GM23338 (cell line): ENCODE measurements at regions not wholly inside any gene's neighbourhood (a gene's known extent, or its start where the extent isn't known, plus 50 kb on each side); places are given as distances from the start of the nearest gene placed in this dataset.

Experiments
- ATAC-seq: fragments of 200-7000 bp; cut with Tn5 transposase; 3 replicates; pipeline ENCODE4 v1.9.1; 2020
- DNase-seq: peaks from one replicate; pipeline ENCODE4 v3.0.0-alpha.2; 2015; ENCODE audit warnings: low spot score
- H2AFZ ChIP-seq: fragments of 200-600 bp; sonication (generic); 2 replicates; pipeline ENCODE4 v1.8.0; 2016; ENCODE audit warnings: antibody characterized with exemption, mild to moderate bottlenecking, moderate library complexity
- H3F3A ChIP-seq: fragments of 200-600 bp; sonication (generic); replicated peaks from 2 replicates; pipeline ENCODE4 v1.8.0; 2017; ENCODE audit warnings: antibody characterized with exemption, mixed run types, low read depth
- H3K27ac ChIP-seq: fragments of 200-600 bp; sonication (generic); 2 replicates; pipeline ENCODE4 v1.6.1; 2016; ENCODE audit warnings: low read depth
- H3K27me3 ChIP-seq: fragments of 200-600 bp; sonication (generic); 2 replicates; pipeline ENCODE4 v1.8.0; 2016; ENCODE audit warnings: mild to moderate bottlenecking, mixed run types, moderate library complexity; ENCODE audit not compliant: insufficient read depth
- H3K36me3 ChIP-seq: fragments of 200-600 bp; sonication (generic); 2 replicates; pipeline ENCODE4 v1.8.0; 2016; ENCODE audit warnings: mild to moderate bottlenecking; ENCODE audit not compliant: insufficient read depth
- H3K4me1 ChIP-seq: fragments of 200-600 bp; sonication (generic); 2 replicates; pipeline ENCODE4 v1.8.0; 2016; ENCODE audit warnings: mild to moderate bottlenecking, moderate library complexity; ENCODE audit not compliant: insufficient read depth
- H3K4me2 ChIP-seq: fragments of 200-600 bp; sonication (generic); 2 replicates; pipeline ENCODE4 v1.7.1; 2017; ENCODE audit warnings: mixed run types
- H3K4me3 ChIP-seq: fragments of 200-600 bp; sonication (generic); 2 replicates; pipeline ENCODE4 v1.6.1; 2016; ENCODE audit warnings: mixed run types
- H3K79me2 ChIP-seq: fragments of 200-600 bp; sonication (generic); replicated peaks from 2 replicates; pipeline ENCODE4 v1.8.0; 2017; ENCODE audit warnings: mild to moderate bottlenecking; ENCODE audit not compliant: insufficient read depth
- H3K9me2 ChIP-seq: fragments of 200-600 bp; sonication (generic); 2 replicates; pipeline ENCODE4 v1.8.0; 2017; ENCODE audit not compliant: insufficient read depth
- H4K20me1 ChIP-seq: fragments of 200-600 bp; sonication (generic); replicated peaks from 2 replicates; pipeline ENCODE4 v1.8.0; 2017; ENCODE audit warnings: mild to moderate bottlenecking; ENCODE audit not compliant: insufficient read depth
- H3K27ac Mint-ChIP-seq: 2 replicates; pipeline ENCODE4 v1.8.0; 2020; ENCODE audit warnings: inconsistent platforms, mild to moderate bottlenecking, moderate library complexity, mixed read lengths
- H3K27me3 Mint-ChIP-seq: 3 replicates; pipeline ENCODE4 v1.8.0; 2022; ENCODE audit warnings: low read depth, mild to moderate bottlenecking, moderate library complexity, mixed read lengths, inconsistent platforms; ENCODE audit not compliant: insufficient read depth, poor library complexity
- H3K36me3 Mint-ChIP-seq: 3 replicates; pipeline ENCODE4 v1.8.0; 2021; ENCODE audit warnings: low read depth, mild to moderate bottlenecking, inconsistent platforms, moderate library complexity, mixed read lengths
- H3K4me1 Mint-ChIP-seq: 3 replicates; pipeline ENCODE4 v1.8.0; 2020; ENCODE audit warnings: mild to moderate bottlenecking, inconsistent platforms, mixed read lengths
- H3K4me3 Mint-ChIP-seq: 3 replicates; pipeline ENCODE4 v1.8.0; 2021; ENCODE audit warnings: moderate library complexity, mild to moderate bottlenecking, inconsistent platforms, mixed read lengths
- H3K9me3 Mint-ChIP-seq: 3 replicates; pipeline ENCODE4 v1.8.0; 2020; ENCODE audit warnings: moderate library complexity, mild to moderate bottlenecking, inconsistent platforms, mixed read lengths
- CREB1 ChIP-seq: fragments of 250-450 bp; sonication (Bioruptor Pico); IDR thresholded peaks from 2 replicates; pipeline ENCODE4 v1.5.0; 2020; ENCODE audit warnings: low read depth, mild to moderate bottlenecking, moderate library complexity
- CTCF ChIP-seq, 2 experiments: fragments of 200-600 bp in 1 of 2; sonication (generic) in 1 of 2; conservative IDR thresholded peaks; 2 replicates each; pipeline versions ENCODE4 v1.5.1 to v1.6.1; 2016 to 2017; ENCODE audit warnings: antibody characterized with exemption in 2 of 2, low read depth in 2 of 2, mild to moderate bottlenecking in 2 of 2, moderate library complexity in 1 of 2
- ETS1 ChIP-seq: IDR thresholded peaks from 2 replicates; pipeline ENCODE4 v1.6.1; 2016; ENCODE audit warnings: antibody characterized with exemption
- EZH2phosphoT487 ChIP-seq: fragments of 200-600 bp; sonication (generic); IDR thresholded peaks from one replicate; pipeline ENCODE4 v1.8.1; 2018; ENCODE audit warnings: antibody characterized with exemption; ENCODE audit not compliant: unreplicated experiment
- JUNB ChIP-seq: IDR thresholded peaks from one replicate; pipeline ENCODE4 v1.6.1; 2016; ENCODE audit warnings: antibody characterized with exemption; ENCODE audit not compliant: unreplicated experiment
- NANOG ChIP-seq: IDR thresholded peaks from 2 replicates; pipeline ENCODE4 v1.6.1; 2016; ENCODE audit warnings: antibody characterized with exemption, borderline replicate concordance
- POLR2AphosphoS5 ChIP-seq: IDR thresholded peaks from 2 replicates; pipeline ENCODE4 v1.6.1; 2016; ENCODE audit warnings: antibody characterized with exemption, low read depth
- STAT1 ChIP-seq: IDR thresholded peaks from one replicate; pipeline ENCODE4 v1.6.1; 2016; ENCODE audit warnings: antibody characterized with exemption; ENCODE audit not compliant: unreplicated experiment
- ZNF114 ChIP-seq: fragments of 250-450 bp; sonication (Bioruptor Pico); IDR thresholded peaks from 2 replicates; pipeline ENCODE4 v1.5.0; 2020; ENCODE audit warnings: mild to moderate bottlenecking, moderate library complexity
- ZNF462 ChIP-seq: fragments of 250-450 bp; sonication (Bioruptor Pico); IDR thresholded peaks from 2 replicates; pipeline ENCODE4 v1.5.0; 2020; ENCODE audit warnings: mild to moderate bottlenecking, moderate library complexity

- TF ChIP-seq ZNF462 (CRISPR knock-in tag) (no peak), NANOG (no peak)
Measured at GRCh38 chr10:78332012-78332411, 298.3 kb downstream of the RPS24 start (continued).

GRCh38 chr10:78332657-78333056, 299.0 kb downstream of the RPS24 start:
- Histone ChIP-seq H3K4me3 (no peak overlapping the region), H3K79me2 (no peaks in the 10 kb centered on the region), H3K27ac (no peak overlapping the region), H3K27me3 (no peaks in the 10 kb centered on the region), H4K20me1 (no peaks in the 10 kb centered on the region), H3K4me1 (no peaks in the 10 kb centered on the region), H2AFZ (no peak overlapping the region), H3F3A (no peaks in the 10 kb centered on the region), H3K36me3 (no peaks in the 10 kb centered on the region), H3K9me2 (no peaks in the 10 kb centered on the region), H3K4me2 (no peak overlapping the region)
- no peak for TF ChIP-seq POLR2AphosphoS5
- H3K4me1 Mint-ChIP-seq, result peaks cover 10% of the 10 kb centered on the region
- ATAC-seq (no peak), DNase-seq (no peak)
- H3K36me3 Mint-ChIP-seq, result peaks cover 2% of the 10 kb centered on the region; the same call in 1 of the 3 replicates
- H3K27me3 Mint-ChIP-seq, result peaks cover 4% of the 10 kb centered on the region
- H3K9me3 Mint-ChIP-seq, result peaks cover 4% of the 10 kb centered on the region; the same call in 2 of the 3 replicates
- no peak overlapping the region for H3K27ac Mint-ChIP-seq
- H3K4me3 Mint-ChIP-seq, result no peak overlapping the region

- Histone ChIP-seq H3K27me3 (no peaks in the 10 kb centered on the region), H3K27ac (no peak overlapping the region), H3K9me2 (0 out of 2 replicates have a peak, but pooled peaks cover 3% of the 10 kb centered on the region), H2AFZ (no peak overlapping the region), H4K20me1 (no peaks in the 10 kb centered on the region), H3K4me2 (no peak overlapping the region), H3K79me2 (no peaks in the 10 kb centered on the region), H3K4me1 (no peaks in the 10 kb centered on the region), H3F3A (no peaks in the 10 kb centered on the region), H3K36me3 (no peaks in the 10 kb centered on the region), H3K4me3 (no peak overlapping the region)
- peaks cover 3% of the 10 kb centered on the region; the same call in 1 of the 3 replicates for H3K9me3 Mint-ChIP-seq
- peaks cover 4% of the 10 kb centered on the region for H3K27me3 Mint-ChIP-seq
- H3K36me3 Mint-ChIP-seq, result peaks cover 2% of the 10 kb centered on the region; the same call in 1 of the 3 replicates
- DNase-seq, result no peak
- H3K27ac Mint-ChIP-seq, result no peak overlapping the region
- no peak overlapping the region for H3K4me3 Mint-ChIP-seq
- no peak for ATAC-seq
- H3K4me1 Mint-ChIP-seq, result peaks cover 10% of the 10 kb centered on the region
- TF ChIP-seq CREB1 (no peak), ZNF114 (CRISPR knock-in tag) (no peak), JUNB (no peak), ETS1 (no peak), STAT1 (no peak), NANOG (no peak), EZH2phosphoT487 (no peak), CTCF (conservative IDR thresholded peaks at IDR 0.05; ENCODE audit: low read depth in 2 of 2) (no peak), POLR2AphosphoS5 (no peak)
Measured at GRCh38 chr10:78333362-78334143, 299.9 kb downstream of the RPS24 start.
